Kidney tubule cell (primary cell): ENCODE measurements at regions not wholly inside any gene's neighbourhood (a gene's known extent, or its start where the extent isn't known, plus 50 kb on each side); places are given as distances from the start of the nearest gene placed in this dataset.
A peak's percentile ranks its signal among the peaks of the same experiment; 100 is the strongest.

Experiments used
- DNase-seq: peaks from one replicate; pipeline ENCODE4 v3.0.0-alpha.2; 2018; ENCODE audit warnings: low spot score

- peak; percentile 95 for DNase-seq
Measured at GRCh38 chr2:122643725-122644329, 888.4 kb downstream of the TSN start.

- DNase-seq: peak; percentile 9
Measured at GRCh38 chr2:122651236-122651635, 895.8 kb downstream of the TSN start.

DNA sequence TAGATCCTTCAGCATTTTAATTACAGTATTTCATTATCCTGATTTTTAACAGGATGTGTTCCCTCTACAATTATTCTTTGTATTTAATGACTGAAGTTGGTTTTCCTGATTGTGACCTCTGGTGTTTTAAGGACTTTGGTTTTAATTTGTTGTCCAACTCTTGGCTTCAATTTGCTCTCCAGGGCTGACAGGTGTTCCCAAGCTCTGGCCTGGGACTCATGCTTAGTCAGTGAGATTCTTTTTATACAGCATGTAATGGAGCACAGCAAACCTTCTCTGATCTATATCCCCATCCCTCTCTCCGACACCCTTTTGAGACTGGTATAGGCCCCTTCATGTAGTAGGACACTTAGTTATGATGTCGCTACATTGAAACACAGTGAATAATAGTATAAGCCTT lies 896.3 kb downstream of the TSN start:
- DNase-seq: no peak

DNA sequence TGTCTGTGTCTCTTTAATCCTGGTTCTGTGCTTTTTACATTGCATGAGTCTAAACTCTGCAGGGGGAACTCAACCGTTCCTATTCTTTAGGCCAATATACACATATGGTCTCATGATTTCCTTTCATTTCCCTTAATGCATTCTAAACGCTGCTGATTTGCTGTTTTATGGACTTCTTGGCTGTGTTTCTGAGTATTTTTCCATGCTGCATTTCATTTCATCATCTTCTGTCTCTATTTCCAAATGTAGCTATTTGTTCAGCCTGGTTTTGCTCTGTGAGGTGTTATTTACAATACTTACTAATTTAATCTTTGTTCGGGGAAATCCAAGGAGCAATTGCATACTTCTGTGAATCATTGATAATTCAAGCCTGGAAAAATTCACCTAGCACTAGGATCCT lies 897.2 kb downstream of the TSN start:
- DNase-seq: no peak

GRCh38 chr2:122656403-122656802 lies 901.0 kb downstream of the TSN start:
- no peak for DNase-seq

DNA sequence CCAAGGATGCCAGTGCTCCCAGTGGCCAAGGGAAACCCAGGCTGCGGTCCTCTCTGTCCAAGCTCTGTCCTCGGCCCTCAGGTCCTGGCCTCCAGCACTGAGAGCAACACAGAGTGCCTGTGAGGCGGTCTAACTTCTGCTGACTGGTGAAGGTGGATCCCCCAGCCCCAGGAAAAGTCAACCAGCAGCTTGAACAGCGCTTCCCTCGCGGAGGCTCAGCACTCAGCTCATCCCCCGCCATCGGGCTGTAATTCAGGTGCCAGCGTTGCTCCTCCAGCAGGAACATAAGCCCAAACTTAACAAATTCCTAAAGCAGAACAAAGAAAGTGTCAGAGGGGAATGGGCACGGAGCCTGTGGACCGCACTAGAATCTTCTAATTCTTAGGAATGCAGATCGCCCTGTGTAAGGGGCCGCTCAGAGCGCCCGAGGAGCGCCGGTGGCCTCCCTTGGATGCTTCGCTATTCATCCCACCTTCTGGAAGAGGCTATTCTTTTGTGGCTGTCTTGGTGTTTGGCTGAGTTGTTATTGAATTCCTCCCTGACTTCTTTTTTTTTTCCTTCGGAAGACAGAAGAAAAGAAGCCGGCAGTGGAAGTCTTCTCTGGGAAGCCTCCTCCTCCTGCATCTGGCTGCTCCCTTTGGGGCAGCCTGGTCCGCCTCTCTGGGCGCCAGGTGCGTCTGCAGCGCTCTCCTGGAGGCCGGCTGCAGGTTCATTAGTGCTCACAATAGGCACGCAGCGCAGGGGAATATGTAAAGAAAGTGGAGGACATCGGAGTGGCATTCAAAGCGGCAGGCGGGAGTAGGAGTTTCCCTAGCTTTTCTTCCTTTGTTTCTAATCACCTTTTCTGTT lies 905.6 kb downstream of the TSN start:
- peak; percentile 13 for DNase-seq

GRCh38 chr2:122663620-122664019 lies 908.2 kb downstream of the TSN start:
- DNase-seq: no peak

- DNase-seq: no peak
Measured at GRCh38 chr2:122669627-122670026, 914.2 kb downstream of the TSN start.

- DNase-seq: no peak
Measured at GRCh38 chr2:122670897-122671296, 915.4 kb downstream of the TSN start.

- DNase-seq: no peak
Measured at GRCh38 chr2:122680662-122681061, 925.2 kb downstream of the TSN start.

GRCh38 chr2:122681626-122682025 lies 926.2 kb downstream of the TSN start:
- peak; percentile 64 for DNase-seq

DNA sequence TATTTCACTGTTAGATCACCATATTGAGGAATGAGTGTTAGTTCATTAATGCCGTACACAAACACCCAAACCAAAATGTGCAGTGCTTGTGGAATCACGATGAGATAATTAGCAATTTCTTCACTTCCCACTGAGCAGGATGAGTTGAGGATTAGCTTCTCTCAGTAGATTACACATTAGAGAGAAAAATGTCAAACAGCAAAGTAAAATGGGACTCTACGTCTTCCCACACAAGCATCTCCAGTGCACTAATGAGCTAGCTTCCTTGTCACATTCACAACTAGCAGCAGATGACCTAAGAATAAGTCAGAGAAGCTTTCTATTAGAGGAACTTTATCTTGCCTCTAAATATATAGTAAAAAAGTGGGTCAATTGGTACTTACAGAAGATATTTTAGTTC lies 926.9 kb downstream of the TSN start:
- DNase-seq: peak; percentile 31

GRCh38 chr2:122683018-122683417 lies 927.6 kb downstream of the TSN start:
- DNase-seq: peak; percentile 93

- no peak for DNase-seq
Measured at GRCh38 chr2:122692400-122693083, 937.1 kb downstream of the TSN start.

DNA sequence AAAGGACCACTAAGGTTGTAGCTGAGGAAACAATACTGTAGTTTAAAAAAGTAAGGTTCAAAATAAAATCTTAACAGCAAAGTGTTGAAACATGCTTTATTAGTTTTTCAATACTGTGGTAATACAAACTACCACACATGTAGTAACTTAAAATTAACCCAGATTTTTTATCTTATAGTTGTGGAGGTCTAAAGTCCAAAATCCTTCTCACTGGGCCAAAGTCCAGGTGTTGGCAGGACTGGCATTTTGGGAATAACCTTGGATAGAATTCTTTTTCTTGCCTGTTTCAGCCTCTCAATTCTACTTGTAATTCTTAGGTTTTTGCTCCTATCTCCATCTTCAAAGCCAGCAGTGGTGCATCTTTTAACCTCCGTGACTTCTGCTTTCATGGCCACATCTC lies 942.0 kb downstream of the TSN start:
- DNase-seq: no peak

- peak; percentile 72 for DNase-seq
Measured at GRCh38 chr2:122703676-122704075, 948.2 kb downstream of the TSN start.

DNA sequence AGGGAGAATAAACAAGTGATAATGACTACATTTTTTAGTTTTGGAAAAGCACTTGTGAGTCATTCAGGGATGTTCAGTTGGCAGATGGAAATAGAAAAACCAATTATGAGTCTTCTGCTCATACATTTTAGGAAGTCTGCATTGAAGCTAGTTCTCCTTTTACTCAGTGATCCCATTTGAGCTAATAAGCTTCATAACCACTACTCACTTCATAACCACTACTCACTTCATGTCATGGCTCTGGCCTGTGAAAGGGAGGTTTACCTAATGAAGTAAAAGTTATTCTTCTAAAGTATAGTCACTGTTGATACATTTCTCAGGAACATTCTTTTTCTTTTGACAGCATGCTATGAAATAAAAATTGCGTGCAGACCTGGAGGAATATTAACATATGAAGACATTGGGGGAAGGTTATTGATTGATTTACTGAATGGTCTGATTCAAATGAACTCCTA lies 948.7 kb downstream of the TSN start:
- DNase-seq: peak; percentile 51

GRCh38 chr2:122705746-122706145 lies 950.3 kb downstream of the TSN start:
- peak; percentile 73 for DNase-seq

GRCh38 chr2:122706757-122707223 lies 951.3 kb downstream of the TSN start:
- peak; percentile 97 for DNase-seq

DNA sequence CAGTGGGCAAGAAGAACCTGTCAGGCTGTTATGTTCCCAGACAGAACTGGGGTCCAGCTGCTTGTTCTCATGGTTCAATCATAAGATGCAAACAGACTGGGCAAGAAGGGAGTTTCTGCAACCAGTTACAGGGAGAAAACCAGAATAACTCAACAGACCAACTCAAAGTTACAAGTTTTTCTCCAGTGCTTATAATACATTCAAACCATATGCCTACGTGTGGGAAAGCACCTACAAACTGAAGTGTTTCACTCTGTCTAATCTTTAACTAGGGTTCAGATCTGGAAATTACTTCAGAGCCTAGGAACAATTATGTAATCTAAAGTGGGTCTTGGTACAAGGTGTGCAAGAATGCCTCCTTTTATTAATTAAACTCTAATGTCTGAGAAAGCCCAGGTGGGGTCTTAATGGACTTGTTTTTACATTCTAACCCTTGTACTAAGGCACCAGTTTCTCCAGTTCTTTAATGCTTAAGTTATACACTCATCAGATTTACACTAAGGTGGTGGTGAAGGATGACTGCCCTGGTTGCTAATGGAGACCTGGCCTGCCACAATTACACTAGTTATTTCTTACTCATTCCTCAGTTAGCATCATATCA lies 951.9 kb downstream of the TSN start:
- peak; percentile 94 for DNase-seq

GRCh38 chr2:122710049-122710448 lies 954.6 kb downstream of the TSN start:
- DNase-seq: no peak

GRCh38 chr2:122713800-122714199 lies 958.3 kb downstream of the TSN start:
- DNase-seq: no peak
